Activated B cell treated with CpG ODN at 0.5 μM for 24 hours (primary cell): ENCODE measurements at regions not wholly inside any gene's neighbourhood (a gene's known extent, or its start where the extent isn't known, plus 50 kb on each side); places are given as distances from the start of the nearest gene placed in this dataset.

ENCODE experiments used
- ATAC-seq: fragments of 200-7000 bp; cut with Tn5 transposase; one replicate; pipeline ENCODE4 v1.10.0; 2021; ENCODE audit warnings: low read depth, mild to moderate bottlenecking, moderate library complexity
- CTCF ChIA-PET: fragments of 350-600 bp; sonication (Branson Sonifier 250); formaldehyde crosslinking; loops from one replicate; lab custom pipeline; 2021; ENCODE audit warnings: antibody characterized with exemption; lab: Charles Lee
- POLR2A ChIA-PET: fragments of 350-600 bp; sonication (Branson Sonifier 250); formaldehyde crosslinking; loops from one replicate; lab custom pipeline; 2021; ENCODE audit warnings: antibody characterized with exemption; lab: Charles Lee
- DNase-seq: peaks from one replicate; pipeline ENCODE4 v3.0.0; 2022
- H3K27ac Mint-ChIP-seq: one replicate; pipeline ENCODE4 v1.8.0; 2020; ENCODE audit warnings: mixed read lengths
- H3K27me3 Mint-ChIP-seq: one replicate; pipeline ENCODE4 v1.8.0; 2021; ENCODE audit warnings: mixed read lengths
- H3K36me3 Mint-ChIP-seq: one replicate; pipeline ENCODE4 v1.8.0; 2021; ENCODE audit warnings: low read depth, mixed read lengths
- H3K4me1 Mint-ChIP-seq: one replicate; pipeline ENCODE4 v1.8.0; 2021; ENCODE audit warnings: mixed read lengths
- H3K4me3 Mint-ChIP-seq: one replicate; pipeline ENCODE4 v1.8.0; 2020; ENCODE audit warnings: mild to moderate bottlenecking, mixed read lengths
- H3K9me3 Mint-ChIP-seq: one replicate; pipeline ENCODE4 v1.8.0; 2020; ENCODE audit warnings: mixed read lengths
- intact Hi-C: fragments of 100-400 bp; cut with micrococcal nuclease; formaldehyde crosslinking; loops from one replicate; pipeline ENCODE4 v1.15.1; 2024
- TF ChIP-seq, protein P1 (sequence below): fragments of 200-600 bp; IDR thresholded peaks from one replicate; pipeline ENCODE4 v1.8.0; 2022; ENCODE audit warnings: antibody characterized with exemption, mild to moderate bottlenecking

DNA sequence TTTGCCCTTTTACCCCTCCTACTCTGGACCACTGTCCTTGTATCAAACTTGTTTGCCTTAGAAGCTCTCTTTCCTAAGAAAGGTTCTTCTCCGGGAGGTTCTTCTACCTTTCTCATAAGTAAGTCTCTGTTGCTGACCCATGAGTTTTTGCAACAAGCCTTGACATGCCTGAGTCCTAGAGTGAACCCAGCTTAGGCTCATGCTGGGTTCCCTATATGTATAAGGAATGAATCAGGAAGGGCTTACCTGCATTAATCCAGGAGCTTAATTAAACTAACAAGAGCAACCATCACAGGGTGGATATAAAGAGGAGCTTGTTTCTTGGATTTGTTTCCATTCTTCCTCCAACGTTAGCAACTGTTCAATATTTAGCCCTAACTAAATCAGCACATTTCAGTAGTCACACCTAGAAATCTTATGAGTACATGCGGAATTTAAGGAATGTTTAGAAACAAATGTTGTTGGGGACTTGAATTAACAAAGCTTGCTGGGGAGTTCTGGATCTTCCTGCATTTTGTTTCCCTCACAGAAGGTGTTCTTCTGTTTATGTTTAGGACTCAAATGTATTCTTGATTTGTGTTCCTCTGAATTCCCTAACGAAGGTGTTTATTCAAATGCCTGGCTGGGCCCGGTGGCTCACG, 64.3 kb upstream of the RAB3GAP2 start:
- Mint-ChIP-seq H3K4me1 (no peaks in the 10 kb centered on the region), H3K27ac (no peak overlapping the region), H3K9me3 (no peaks in the 10 kb centered on the region), H3K36me3 (no peaks in the 10 kb centered on the region), H3K27me3 (no peaks in the 10 kb centered on the region), H3K4me3 (no peak overlapping the region)
- ChIA-PET CTCF (no interaction called here), POLR2A (no interaction called here)
- DNase-seq: no peak
- intact Hi-C loops: no loop called here
- no peak for ATAC-seq
- TF ChIP-seq, protein P1, sequence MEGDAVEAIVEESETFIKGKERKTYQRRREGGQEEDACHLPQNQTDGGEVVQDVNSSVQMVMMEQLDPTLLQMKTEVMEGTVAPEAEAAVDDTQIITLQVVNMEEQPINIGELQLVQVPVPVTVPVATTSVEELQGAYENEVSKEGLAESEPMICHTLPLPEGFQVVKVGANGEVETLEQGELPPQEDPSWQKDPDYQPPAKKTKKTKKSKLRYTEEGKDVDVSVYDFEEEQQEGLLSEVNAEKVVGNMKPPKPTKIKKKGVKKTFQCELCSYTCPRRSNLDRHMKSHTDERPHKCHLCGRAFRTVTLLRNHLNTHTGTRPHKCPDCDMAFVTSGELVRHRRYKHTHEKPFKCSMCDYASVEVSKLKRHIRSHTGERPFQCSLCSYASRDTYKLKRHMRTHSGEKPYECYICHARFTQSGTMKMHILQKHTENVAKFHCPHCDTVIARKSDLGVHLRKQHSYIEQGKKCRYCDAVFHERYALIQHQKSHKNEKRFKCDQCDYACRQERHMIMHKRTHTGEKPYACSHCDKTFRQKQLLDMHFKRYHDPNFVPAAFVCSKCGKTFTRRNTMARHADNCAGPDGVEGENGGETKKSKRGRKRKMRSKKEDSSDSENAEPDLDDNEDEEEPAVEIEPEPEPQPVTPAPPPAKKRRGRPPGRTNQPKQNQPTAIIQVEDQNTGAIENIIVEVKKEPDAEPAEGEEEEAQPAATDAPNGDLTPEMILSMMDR: no peak

DNA sequence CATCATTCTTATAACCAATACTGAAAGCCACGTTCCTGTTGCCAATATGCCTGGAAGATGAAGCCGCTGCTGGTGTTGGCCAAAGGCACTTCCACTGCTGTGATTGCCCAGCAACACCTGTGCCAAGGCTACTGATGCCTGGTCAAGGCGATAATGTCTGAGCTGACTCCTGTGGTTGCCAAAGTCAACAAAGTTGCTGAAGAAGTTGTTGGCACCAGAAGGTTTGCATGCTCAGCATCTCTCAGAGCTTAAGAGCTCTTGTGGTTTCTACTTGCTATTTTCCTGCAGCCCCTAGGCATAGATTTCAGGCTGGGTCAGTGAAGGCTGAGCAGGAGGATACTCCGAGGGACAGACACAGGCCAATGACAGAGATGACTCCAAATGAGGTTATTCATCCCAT, 63.4 kb upstream of the RAB3GAP2 start:
- H3K27ac Mint-ChIP-seq: no peak overlapping the region
- no peaks in the 10 kb centered on the region for H3K4me1 Mint-ChIP-seq
- intact Hi-C loops: no loop called here
- ATAC-seq (no peak), DNase-seq (no peak)
- TF ChIP-seq, protein P1: no peak
- H3K9me3 Mint-ChIP-seq: no peaks in the 10 kb centered on the region
- ChIA-PET POLR2A (no interaction called here), CTCF (no interaction called here)
- H3K27me3 Mint-ChIP-seq: no peaks in the 10 kb centered on the region
- H3K36me3 Mint-ChIP-seq: no peaks in the 10 kb centered on the region
- H3K4me3 Mint-ChIP-seq: no peak overlapping the region

DNA sequence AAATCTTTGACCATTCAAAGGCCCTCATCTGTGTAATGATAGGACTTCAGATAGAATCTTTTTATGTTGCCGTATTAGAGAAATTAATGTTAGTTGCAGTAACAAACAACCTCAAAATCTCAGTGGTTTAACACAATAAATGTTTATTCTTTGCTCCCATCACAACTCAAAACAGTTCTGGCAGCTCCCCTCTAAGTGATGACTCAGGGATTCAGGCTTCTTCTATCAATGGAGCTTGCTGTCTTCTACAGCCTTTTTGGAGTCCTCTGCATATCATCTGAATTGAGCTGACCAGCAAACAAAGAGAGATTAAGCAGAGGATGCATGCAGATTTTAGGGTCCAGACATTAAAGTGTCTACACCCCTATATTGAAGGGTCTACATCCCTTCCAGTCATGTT, 59.1 kb upstream of the RAB3GAP2 start:
- Mint-ChIP-seq H3K27me3 (peaks cover 6% of the 10 kb centered on the region), H3K27ac (no peak overlapping the region), H3K9me3 (no peaks in the 10 kb centered on the region), H3K36me3 (no peaks in the 10 kb centered on the region), H3K4me3 (no peak overlapping the region), H3K4me1 (no peaks in the 10 kb centered on the region)
- ChIA-PET CTCF (no interaction called here), POLR2A (interaction anchor here (0.5 kb wide), 1 partner anchor 71 kb away, joined by 4 read pairs; no protein-coding TSS in a partner anchor)
- ATAC-seq (no peak), DNase-seq (no peak)
- TF ChIP-seq, protein P1: no peak
- intact Hi-C loops: no loop called here

DNA sequence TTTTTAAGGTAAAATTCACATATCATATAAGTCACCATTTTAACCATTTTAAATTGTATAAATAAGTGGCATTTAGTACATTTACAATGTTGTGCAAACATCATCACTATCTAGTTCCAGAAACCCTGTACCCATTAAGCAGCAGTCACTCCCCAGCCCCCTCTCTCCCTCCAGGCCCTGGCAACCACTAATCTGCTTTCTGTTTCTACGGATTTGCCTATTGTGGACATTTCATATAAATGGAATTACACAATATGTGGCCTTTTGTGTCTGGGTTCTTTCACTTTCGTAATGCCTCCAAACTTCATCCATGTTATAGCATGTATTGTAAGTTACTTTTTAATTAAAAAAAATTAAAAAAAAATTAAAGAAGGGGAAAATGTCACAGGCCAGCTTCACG, 58.0 kb upstream of the RAB3GAP2 start:
- H3K4me1 Mint-ChIP-seq: no peaks in the 10 kb centered on the region
- H3K27me3 Mint-ChIP-seq: peaks cover 8% of the 10 kb centered on the region
- intact Hi-C loops: no loop called here
- CTCF ChIA-PET: no interaction called here
- no peak for DNase-seq
- no peak overlapping the region for H3K27ac Mint-ChIP-seq
- ATAC-seq: no peak
- H3K4me3 Mint-ChIP-seq: no peak overlapping the region
- H3K9me3 Mint-ChIP-seq: no peaks in the 10 kb centered on the region
- TF ChIP-seq, protein P1: no peak
- no peaks in the 10 kb centered on the region for H3K36me3 Mint-ChIP-seq
- POLR2A ChIA-PET: no interaction called here

DNA sequence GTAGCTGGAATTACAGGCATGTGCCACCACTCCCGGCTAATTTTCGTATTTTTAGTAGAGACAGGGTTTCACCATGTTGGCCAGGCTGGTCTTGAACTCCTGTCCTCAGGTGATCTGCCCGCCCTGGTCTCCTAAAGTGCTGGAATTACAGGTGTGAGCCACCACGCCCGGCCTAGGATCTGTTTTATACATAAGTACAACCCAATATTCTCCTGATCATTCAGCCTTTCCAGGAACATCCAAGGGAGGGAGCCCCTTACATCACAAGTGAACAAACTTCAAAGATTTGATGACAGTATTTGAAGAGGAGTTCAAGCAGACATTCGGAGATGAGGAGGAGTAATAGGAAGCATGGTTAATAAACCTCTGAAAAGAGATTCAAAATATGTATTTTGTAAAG, 54.9 kb upstream of the RAB3GAP2 start:
- no peaks in the 10 kb centered on the region for H3K4me1 Mint-ChIP-seq
- TF ChIP-seq, protein P1: no peak

More for the DNA sequence above, 54.9 kb upstream of the RAB3GAP2 start:
- no peak overlapping the region for H3K4me3 Mint-ChIP-seq
- ChIA-PET POLR2A (no interaction called here), CTCF (no interaction called here)
- ATAC-seq (no peak), DNase-seq (no peak)
- intact Hi-C loops: no loop called here
- peaks cover 13% of the 10 kb centered on the region for H3K27me3 Mint-ChIP-seq
- H3K27ac Mint-ChIP-seq: no peak overlapping the region
- H3K9me3 Mint-ChIP-seq: no peaks in the 10 kb centered on the region
- H3K36me3 Mint-ChIP-seq: no peaks in the 10 kb centered on the region
